ENCODE measurements at regions not wholly inside any gene's neighbourhood (a gene's known extent, or its start where the extent isn't known, plus 50 kb on each side); places are given as distances from the start of the nearest gene placed in this dataset.
A peak's percentile ranks its signal among the peaks of the same experiment; 100 is the strongest.
"Not testable (repeated sequence)": the region's sequence is repeated elsewhere in the genome, so short reads cannot be mapped to it uniquely, and the experiment has no call there.

- DNase-seq (ENCODE audit: low spot score) = no peak
These were observed 177.6 kb downstream of the STK31 start for GRCh38 chr7:23887660-23888059.

GRCh38 chr7:23888958-23889357, 178.9 kb downstream of the STK31 start:
- no peak for DNase-seq (ENCODE audit: low spot score)

GRCh38 chr7:23889566-23889965, 179.5 kb downstream of the STK31 start:
- no peak for DNase-seq (ENCODE audit: low spot score)

GRCh38 chr7:23892019-23892418, 182.0 kb downstream of the STK31 start:
- DNase-seq (ENCODE audit: low spot score) = no peak

GRCh38 chr7:23893176-23893941, 183.3 kb downstream of the STK31 start:
- DNase-seq (ENCODE audit: low spot score) = no peak

GRCh38 chr7:23893942-23894891, 184.2 kb downstream of the STK31 start:
- peak; percentile 2 for DNase-seq (ENCODE audit: low spot score)

GRCh38 chr7:23894892-23895569, 185.0 kb downstream of the STK31 start:
- DNase-seq (ENCODE audit: low spot score) = no peak

- DNase-seq (ENCODE audit: low spot score) = no peak
These were observed 185.7 kb downstream of the STK31 start for GRCh38 chr7:23895666-23896096.

- DNase-seq (ENCODE audit: low spot score) = no peak
These were observed 188.6 kb downstream of the STK31 start for GRCh38 chr7:23898619-23899018.

GRCh38 chr7:23904901-23905300, 194.9 kb downstream of the STK31 start:
- not testable (repeated sequence) for DNase-seq (ENCODE audit: low spot score)

- no peak for DNase-seq (ENCODE audit: low spot score)
These were observed 197.0 kb downstream of the STK31 start for GRCh38 chr7:23907012-23907411.

GRCh38 chr7:23909426-23909825, 199.4 kb downstream of the STK31 start:
- no peak for DNase-seq (ENCODE audit: low spot score)

- DNase-seq (ENCODE audit: low spot score) = no peak
These were observed 202.0 kb downstream of the STK31 start for GRCh38 chr7:23912065-23912464.

GRCh38 chr7:23913016-23913415, 203.0 kb downstream of the STK31 start:
- DNase-seq (ENCODE audit: low spot score) = no peak

- DNase-seq (ENCODE audit: low spot score) = no peak
These were observed 205.2 kb downstream of the STK31 start for GRCh38 chr7:23915236-23915635.

GRCh38 chr7:23918286-23918685, 208.3 kb downstream of the STK31 start:
- no peak for DNase-seq (ENCODE audit: low spot score)

- no peak for DNase-seq (ENCODE audit: low spot score)
These were observed 208.8 kb downstream of the STK31 start for GRCh38 chr7:23918856-23919255.

GRCh38 chr7:23925088-23925487, 215.1 kb downstream of the STK31 start:
- DNase-seq (ENCODE audit: low spot score) = no peak

GRCh38 chr7:23927709-23928417, 217.8 kb downstream of the STK31 start:
- no peak for DNase-seq (ENCODE audit: low spot score)

GRCh38 chr7:23928418-23928775, 218.4 kb downstream of the STK31 start:
- no peak for DNase-seq (ENCODE audit: low spot score)

- DNase-seq (ENCODE audit: low spot score) = no peak
These were observed 220.3 kb downstream of the STK31 start for GRCh38 chr7:23930312-23930711.

GRCh38 chr7:23931633-23932032, 221.6 kb downstream of the STK31 start:
- no peak for DNase-seq (ENCODE audit: low spot score)
